ENCODE measurements at regions not wholly inside any gene's neighbourhood (a gene's known extent, or its start where the extent isn't known, plus 50 kb on each side); places are given as distances from the start of the nearest gene placed in this dataset.

DNA sequence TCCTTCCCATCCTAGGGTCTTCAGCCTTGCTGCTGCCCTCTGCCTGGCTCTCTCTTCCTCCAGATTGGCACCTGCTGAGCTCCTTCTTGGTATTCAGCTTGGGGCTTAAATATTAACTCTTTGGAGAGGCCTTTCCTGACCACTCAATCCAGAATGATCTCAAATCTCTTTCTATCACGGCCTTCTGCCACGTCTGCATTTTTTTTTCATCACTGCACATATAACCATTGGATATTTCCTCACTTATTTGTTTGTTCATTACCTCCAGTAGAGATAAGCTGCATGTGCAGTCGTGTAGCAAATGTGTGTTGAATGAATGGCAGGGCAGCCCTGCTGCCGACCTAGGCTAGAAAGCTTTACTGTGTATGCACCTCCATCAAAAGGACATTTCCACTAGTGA, 51.6 kb upstream of the MPP7 start:
- TF ChIP-seq, protein P1, sequence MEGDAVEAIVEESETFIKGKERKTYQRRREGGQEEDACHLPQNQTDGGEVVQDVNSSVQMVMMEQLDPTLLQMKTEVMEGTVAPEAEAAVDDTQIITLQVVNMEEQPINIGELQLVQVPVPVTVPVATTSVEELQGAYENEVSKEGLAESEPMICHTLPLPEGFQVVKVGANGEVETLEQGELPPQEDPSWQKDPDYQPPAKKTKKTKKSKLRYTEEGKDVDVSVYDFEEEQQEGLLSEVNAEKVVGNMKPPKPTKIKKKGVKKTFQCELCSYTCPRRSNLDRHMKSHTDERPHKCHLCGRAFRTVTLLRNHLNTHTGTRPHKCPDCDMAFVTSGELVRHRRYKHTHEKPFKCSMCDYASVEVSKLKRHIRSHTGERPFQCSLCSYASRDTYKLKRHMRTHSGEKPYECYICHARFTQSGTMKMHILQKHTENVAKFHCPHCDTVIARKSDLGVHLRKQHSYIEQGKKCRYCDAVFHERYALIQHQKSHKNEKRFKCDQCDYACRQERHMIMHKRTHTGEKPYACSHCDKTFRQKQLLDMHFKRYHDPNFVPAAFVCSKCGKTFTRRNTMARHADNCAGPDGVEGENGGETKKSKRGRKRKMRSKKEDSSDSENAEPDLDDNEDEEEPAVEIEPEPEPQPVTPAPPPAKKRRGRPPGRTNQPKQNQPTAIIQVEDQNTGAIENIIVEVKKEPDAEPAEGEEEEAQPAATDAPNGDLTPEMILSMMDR (IDR thresholded peaks at IDR 0.05; ENCODE audit: insufficient read depth, low read length, severe bottlenecking), result no peak
- Histone ChIP-seq H3K27me3 (ENCODE audit: control insufficient read depth, insufficient read depth, low read length) (no peaks in the 10 kb centered on the region), H3K36me3 (ENCODE audit: control insufficient read depth, insufficient read depth, low read length) (no peaks in the 10 kb centered on the region), H3K4me3 (ENCODE audit: low read depth, low read length) (no peak overlapping the region)
- FAIRE-seq, result no peak
- no peak for DNase-seq (ENCODE audit: low read depth)

DNA sequence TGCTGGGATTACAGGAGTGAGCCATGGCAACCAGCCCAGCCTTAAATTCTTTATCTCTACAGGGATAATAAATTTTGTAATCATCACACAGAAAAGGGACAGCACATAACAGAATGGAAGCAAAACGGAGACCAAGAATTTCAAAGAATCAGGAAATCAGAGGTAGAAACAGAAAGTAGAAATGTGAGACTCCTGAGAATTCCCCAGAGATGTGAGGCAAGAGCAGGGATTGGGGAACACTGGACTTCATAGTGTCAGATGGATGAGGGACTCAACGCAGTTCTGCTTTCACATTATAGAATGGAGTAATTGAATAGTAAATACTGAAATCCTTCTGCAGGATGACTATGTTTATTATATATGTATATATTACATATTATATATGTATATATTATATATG, 52.5 kb upstream of the MPP7 start:
- no peak for DNase-seq (ENCODE audit: low read depth)
- Histone ChIP-seq H3K27me3 (ENCODE audit: control insufficient read depth, insufficient read depth, low read length) (no peaks in the 10 kb centered on the region), H3K4me3 (ENCODE audit: low read depth, low read length) (no peak overlapping the region), H3K36me3 (ENCODE audit: control insufficient read depth, insufficient read depth, low read length) (no peaks in the 10 kb centered on the region)
- TF ChIP-seq, protein P1 (IDR thresholded peaks at IDR 0.05; ENCODE audit: insufficient read depth, low read length, severe bottlenecking), result no peak
- no peak for FAIRE-seq

DNA sequence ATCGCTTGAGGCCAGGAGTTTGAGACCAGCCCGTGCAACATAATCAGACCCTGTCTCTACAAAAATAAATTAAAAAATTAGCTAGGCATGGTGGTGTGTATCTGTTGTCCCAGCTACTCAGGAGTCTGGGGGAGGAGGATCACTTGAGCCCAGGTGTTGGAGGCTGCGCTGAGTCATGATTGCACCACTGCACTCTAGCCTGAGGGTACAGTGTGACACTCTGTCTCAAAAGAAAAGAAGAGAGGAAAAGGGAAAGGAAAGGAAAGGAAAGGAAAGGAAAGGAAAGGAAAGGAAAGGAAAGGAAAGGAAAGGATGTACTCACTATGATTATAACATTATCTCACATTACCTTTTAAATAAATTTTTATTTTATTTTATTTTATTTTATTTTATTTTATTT, 56.5 kb upstream of the MPP7 start:
- peak; percentile 28 for DNase-seq (ENCODE audit: low read depth)
- no peaks in the 10 kb centered on the region for H3K27me3 ChIP-seq (ENCODE audit: control insufficient read depth, insufficient read depth, low read length)
- no peak overlapping the region for H3K4me3 ChIP-seq (ENCODE audit: low read depth, low read length)
- FAIRE-seq, result no peak
- TF ChIP-seq, protein P1 (IDR thresholded peaks at IDR 0.05; ENCODE audit: insufficient read depth, low read length, severe bottlenecking), result no peak
- H3K36me3 ChIP-seq (ENCODE audit: control insufficient read depth, insufficient read depth, low read length), result no peaks in the 10 kb centered on the region

DNA sequence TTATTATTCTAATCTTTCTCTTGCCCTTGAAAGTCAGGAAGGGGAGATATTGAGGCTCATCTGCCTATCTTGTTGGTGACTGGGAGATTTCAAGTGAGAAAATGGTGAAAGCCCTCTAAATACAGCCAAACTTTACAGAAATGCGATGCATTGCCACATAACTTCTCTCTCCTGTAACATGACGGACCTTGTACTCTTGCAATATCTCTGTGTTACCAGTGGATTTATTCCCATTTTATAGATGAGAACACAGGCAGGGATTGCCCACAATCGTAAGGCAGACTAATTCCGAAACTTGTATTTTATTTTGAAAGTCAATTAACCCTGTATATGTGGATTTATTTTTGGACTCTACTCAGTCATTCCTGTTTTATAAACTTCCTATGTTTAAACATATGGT, 57.3 kb upstream of the MPP7 start:
- FAIRE-seq, result no peak
- no peak for DNase-seq (ENCODE audit: low read depth)
- H3K27me3 ChIP-seq (ENCODE audit: control insufficient read depth, insufficient read depth, low read length), result no peaks in the 10 kb centered on the region

DNA sequence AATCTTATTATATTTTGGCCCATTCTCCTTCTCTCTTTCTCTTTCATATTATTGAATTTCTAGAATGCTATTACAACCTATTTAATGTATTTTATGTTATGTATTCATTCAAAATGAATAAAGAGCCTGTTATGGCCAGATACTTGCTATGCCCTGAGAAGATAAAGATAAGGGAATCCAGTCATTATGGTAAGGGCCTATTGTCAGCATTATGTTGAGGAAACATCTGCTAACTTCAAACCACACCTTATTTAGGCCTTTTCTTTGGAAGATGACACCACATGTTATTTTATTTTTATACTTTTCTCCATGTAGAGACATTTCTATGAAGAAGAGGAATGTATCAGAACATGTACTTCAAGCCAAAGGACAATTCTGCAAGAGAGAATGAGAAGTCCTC, 60.5 kb upstream of the MPP7 start:
- Histone ChIP-seq H3K36me3 (ENCODE audit: control insufficient read depth, insufficient read depth, low read length) (no peaks in the 10 kb centered on the region), H3K4me3 (ENCODE audit: low read depth, low read length) (no peak overlapping the region), H3K27me3 (ENCODE audit: control insufficient read depth, insufficient read depth, low read length) (no peaks in the 10 kb centered on the region)
- TF ChIP-seq, protein P1 (IDR thresholded peaks at IDR 0.05; ENCODE audit: insufficient read depth, low read length, severe bottlenecking), result no peak
- no peak for FAIRE-seq
- DNase-seq (ENCODE audit: low read depth), result no peak

More for the DNA sequence above, 57.3 kb upstream of the MPP7 start:
- TF ChIP-seq, protein P1 (IDR thresholded peaks at IDR 0.05; ENCODE audit: insufficient read depth, low read length, severe bottlenecking), result no peak
- Histone ChIP-seq H3K4me3 (ENCODE audit: low read depth, low read length) (no peak overlapping the region), H3K36me3 (ENCODE audit: control insufficient read depth, insufficient read depth, low read length) (no peaks in the 10 kb centered on the region)

DNA sequence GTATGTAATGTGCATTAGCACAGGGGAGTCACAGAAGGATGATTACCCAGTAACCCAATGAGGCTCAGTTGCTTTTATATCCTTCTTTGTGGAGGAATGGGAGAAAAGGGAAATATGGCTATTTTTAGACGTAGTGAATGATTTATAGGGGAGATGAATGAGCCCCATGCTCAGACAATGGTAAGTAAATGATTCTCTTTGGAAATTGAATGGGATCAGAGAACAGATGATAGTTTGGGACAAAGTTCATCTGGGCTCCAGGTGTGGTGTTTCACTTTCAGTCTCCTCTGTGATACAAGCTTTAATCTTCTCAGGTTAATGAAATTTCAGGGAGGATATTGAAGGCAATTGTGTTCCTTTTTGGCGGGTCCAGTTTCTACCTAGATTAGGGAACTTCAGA, 63.0 kb upstream of the MPP7 start:
- H3K27me3 ChIP-seq (ENCODE audit: control insufficient read depth, insufficient read depth, low read length), result no peaks in the 10 kb centered on the region
- no peaks in the 10 kb centered on the region for H3K36me3 ChIP-seq (ENCODE audit: control insufficient read depth, insufficient read depth, low read length)
- DNase-seq (ENCODE audit: low read depth) (no peak), FAIRE-seq (no peak)
- H3K4me3 ChIP-seq (ENCODE audit: low read depth, low read length), result no peak overlapping the region
- TF ChIP-seq, protein P1 (IDR thresholded peaks at IDR 0.05; ENCODE audit: insufficient read depth, low read length, severe bottlenecking), result no peak

Measured in bronchial epithelial cell (primary cell).